Endothelial cell of umbilical vein (primary cell): ENCODE measurements at regions not wholly inside any gene's neighbourhood (a gene's known extent, or its start where the extent isn't known, plus 50 kb on each side); places are given as distances from the start of the nearest gene placed in this dataset.

Experiments used
- BruUV-seq: library from RNA; stranded (reverse); fragments of 400-500 nt; replicated peaks from 2 replicates; lab custom pipeline; 2021; lab: Mats Ljungman, UMichigan
- CTCF ChIA-PET: fragments of 300-600, 350-600 bp; sonication (Branson Sonifier 250); formaldehyde crosslinking; loops from one replicate; lab custom pipeline; 2021; ENCODE audit warnings: antibody characterized with exemption, inconsistent platforms; lab: Charles Lee
- POLR2A ChIA-PET: fragments of 300-600, 350-600 bp; sonication (Branson Sonifier 250); formaldehyde crosslinking; loops from one replicate; lab custom pipeline; 2021; ENCODE audit warnings: antibody characterized with exemption, inconsistent platforms; lab: Charles Lee
- DNase-seq: peaks from one replicate; pipeline ENCODE4 v3.0.0-alpha.2; 2011; ENCODE audit warnings: low read depth, low spot score
- FAIRE-seq: peaks from 2 replicates; lab custom pipeline; 2011; peaks lifted over from hg19 to GRCh38; lab: Jason Lieb, UNC
- H2AFZ ChIP-seq: 2 replicates; pipeline ENCODE4 v1.6.0; 2012; ENCODE audit warnings: low read depth, low read length, control low read depth, inconsistent platforms
- H3K27ac ChIP-seq: 2 replicates; pipeline ENCODE4 v1.5.1; 2011; ENCODE audit warnings: low read depth, mild to moderate bottlenecking, control low read depth, low read length, moderate library complexity; ENCODE audit not compliant: insufficient read depth
- H3K27me3 ChIP-seq, 2 experiments: 2 replicates each; pipeline versions ENCODE4 v1.6.0 to v1.6.1; 2011; ENCODE audit warnings: low read length in 2 of 2, mixed read lengths in 1 of 2; ENCODE audit not compliant: control insufficient read depth in 2 of 2, insufficient read depth in 2 of 2
- H3K36me3 ChIP-seq, 2 experiments: 2 replicates in 1 of 2; 3 replicates in 1 of 2; pipeline ENCODE4 v1.5.1; 2011; ENCODE audit warnings: low read length in 2 of 2, mild to moderate bottlenecking in 1 of 2, moderate library complexity in 1 of 2; ENCODE audit not compliant: control insufficient read depth in 2 of 2, insufficient read depth in 2 of 2; ENCODE audit errors: extremely low read depth in 1 of 2
- H3K4me1 ChIP-seq: 3 replicates; pipeline ENCODE4 v1.5.1; 2011; ENCODE audit warnings: mild to moderate bottlenecking, low read length; ENCODE audit not compliant: control insufficient read depth, insufficient read depth; ENCODE audit errors: extremely low read depth
- H3K4me2 ChIP-seq: 2 replicates; pipeline ENCODE4 v1.6.1; 2011; ENCODE audit warnings: low read length, control low read depth, mixed read lengths; ENCODE audit not compliant: insufficient read depth
- H3K4me3 ChIP-seq, 3 experiments: fragments of 200-600 bp in 1 of 3; sonication (generic), shearing (Covaris generic) in 1 of 3; replicated peaks in 1 of 3; 2 replicates each; pipeline ENCODE4 v1.5.1; 2011 to 2016; ENCODE audit warnings: control low read depth in 3 of 3, low read length in 3 of 3, mild to moderate bottlenecking in 2 of 3, inconsistent platforms in 1 of 3, low read depth in 1 of 3, moderate library complexity in 1 of 3; ENCODE audit not compliant: insufficient read depth in 1 of 3
- H3K79me2 ChIP-seq: 2 replicates; pipeline ENCODE4 v1.6.0; 2012; ENCODE audit warnings: low read length, inconsistent platforms; ENCODE audit not compliant: control insufficient read depth, insufficient read depth
- H3K9ac ChIP-seq: replicated peaks from 2 replicates; pipeline ENCODE3; 2011; ENCODE audit warnings: low read length, control low read depth; ENCODE audit not compliant: insufficient read depth; ENCODE audit errors: extremely low read depth
- H3K9me1 ChIP-seq: replicated peaks from 3 replicates; pipeline ENCODE4 v1.6.0; 2011; ENCODE audit warnings: mild to moderate bottlenecking, low read length; ENCODE audit not compliant: control insufficient read depth, insufficient read depth; ENCODE audit errors: extremely low read depth
- H3K9me3 ChIP-seq: replicated peaks from 2 replicates; pipeline ENCODE4 v1.5.1; 2012; ENCODE audit warnings: low read length, inconsistent platforms; ENCODE audit not compliant: control insufficient read depth, insufficient read depth
- H4K20me1 ChIP-seq: replicated peaks from 2 replicates; pipeline ENCODE3; 2011; ENCODE audit warnings: mild to moderate bottlenecking, low read length; ENCODE audit not compliant: control insufficient read depth, insufficient read depth; ENCODE audit errors: extremely low read depth
- CTCF ChIP-seq, 2 donors: IDR thresholded peaks; 1 replicate in 1 of 2; 2 replicates in 1 of 2; pipeline ENCODE4 v1.5.1; 2011; ENCODE audit warnings: low read length in 2 of 2, mild to moderate bottlenecking in 2 of 2, moderate library complexity in 2 of 2, control low read depth in 1 of 2, inconsistent platforms in 1 of 2, low read depth in 1 of 2; ENCODE audit not compliant: insufficient read depth in 1 of 2; ENCODE audit errors: extremely low read depth in 1 of 2
- EZH2 ChIP-seq: IDR thresholded peaks from 2 replicates; pipeline ENCODE4 v1.6.1; 2012; ENCODE audit warnings: borderline replicate concordance, low read depth, mild to moderate bottlenecking, moderate library complexity, low read length, inconsistent platforms; ENCODE audit not compliant: severe bottlenecking
- FOS ChIP-seq: IDR thresholded peaks from 2 replicates; pipeline ENCODE4 v1.6.1; 2011; ENCODE audit warnings: mild to moderate bottlenecking, low read length, moderate library complexity, borderline replicate concordance; ENCODE audit not compliant: insufficient read depth
- GATA2 ChIP-seq: IDR thresholded peaks from 2 replicates; pipeline ENCODE4 v1.7.0; 2011; ENCODE audit warnings: low read depth, mild to moderate bottlenecking, moderate library complexity, mixed read lengths, low read length; ENCODE audit not compliant: insufficient read length, insufficient read depth
- JUN ChIP-seq: IDR thresholded peaks from 2 replicates; pipeline ENCODE4 v1.6.1; 2011; ENCODE audit warnings: borderline replicate concordance, low read depth; ENCODE audit not compliant: insufficient read length, insufficient read depth
- MAX ChIP-seq: IDR thresholded peaks from 2 replicates; pipeline ENCODE4 v1.6.1; 2011; ENCODE audit not compliant: insufficient read depth, insufficient read length
- MYC ChIP-seq: IDR thresholded peaks from one replicate; pipeline ENCODE4 v1.6.1; 2011; ENCODE audit warnings: mild to moderate bottlenecking, low read depth, low read length
- POLR2A ChIP-seq: IDR thresholded peaks from 2 replicates; pipeline ENCODE4 v1.6.1; 2012; ENCODE audit warnings: low read depth, mild to moderate bottlenecking, control low read depth, low read length
- POLR2AphosphoS5 ChIP-seq: IDR thresholded peaks from 2 replicates; pipeline ENCODE4 v1.6.1; 2012; ENCODE audit warnings: low read depth, mild to moderate bottlenecking, control low read depth, low read length, moderate library complexity; ENCODE audit not compliant: insufficient read depth
- dilution Hi-C: fragments of 300-500 bp; cut with MboI; formaldehyde crosslinking; loops from one replicate; pipeline ENCODE4 v1.15.0; 2019; ENCODE audit warnings: low sequenced_read_pairs; ENCODE audit not compliant: extremely low pct_ligation_motif_present
- intact Hi-C: fragments of 100-400 bp; cut with micrococcal nuclease; formaldehyde crosslinking; loops from one replicate; pipeline ENCODE4 v1.10.0; 2022

DNA sequence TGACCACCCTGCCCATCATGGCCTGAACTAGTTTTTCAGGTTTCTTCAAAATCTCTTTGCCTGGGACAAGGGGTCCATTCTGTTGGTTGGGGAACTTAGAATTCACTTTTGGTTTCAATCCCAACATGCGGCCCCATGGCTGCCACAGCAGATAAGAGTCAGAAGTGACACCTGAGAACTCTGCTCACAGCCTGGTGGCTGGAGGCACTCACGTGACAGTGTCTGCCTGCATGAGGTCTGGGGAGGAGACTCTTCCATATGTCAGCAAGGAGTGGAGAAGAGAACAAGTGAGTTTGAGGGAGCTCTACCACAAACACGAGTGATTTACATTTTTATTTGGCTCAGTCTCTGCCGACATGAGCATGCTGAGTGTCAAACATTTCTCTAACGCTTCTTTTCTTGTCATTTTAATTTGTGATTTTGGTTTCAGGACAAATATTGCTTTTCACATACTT, 370.4 kb downstream of the TNS3 start:
- Histone ChIP-seq H3K4me1 (no peaks in the 10 kb centered on the region), H3K27me3 (peaks cover 1 to 4% of the 10 kb centered on the region in 2 experiments), H3K79me2 (no peaks in the 10 kb centered on the region), H3K4me2 (no peak overlapping the region), H3K4me3 (no peak overlapping the region), H3K27ac (no peak overlapping the region), H3K36me3 (no peaks in the 10 kb centered on the region), H2AFZ (no peak overlapping the region), H3K9me3 (no peaks in the 10 kb centered on the region), H3K9me1 (no peaks in the 10 kb centered on the region), H4K20me1 (no peaks in the 10 kb centered on the region), H3K9ac (no peak overlapping the region)
- intact Hi-C loops (no loop called here), dilution Hi-C loops (no loop called here)
- no TSS peak for BruUV-seq
- TF ChIP-seq MAX (no peak), CTCF (IDR thresholded peaks at IDR 0.05; ENCODE audit: extremely low read depth in 1 of 2, insufficient read depth in 1 of 2, low read depth in 1 of 2, low read length in 2 of 2) (no peak), GATA2 (no peak), EZH2 (no peak)
- FAIRE-seq (no peak), DNase-seq (no peak)
- CTCF ChIA-PET = no interaction called here
- POLR2A ChIA-PET = no interaction called here

GRCh38 chr7:47210281-47210854, 371.5 kb downstream of the TNS3 start:
- no peaks in the 10 kb centered on the region for H3K79me2 ChIP-seq
- ChIA-PET CTCF (no interaction called here), POLR2A (no interaction called here)
- dilution Hi-C loops (no loop called here), intact Hi-C loops (no loop called here)
- no peak overlapping the region for H3K4me2 ChIP-seq
- no peak overlapping the region for H3K4me3 ChIP-seq
- H3K27me3 ChIP-seq = peaks cover 1 to 4% of the 10 kb centered on the region in 2 experiments
- H3K36me3 ChIP-seq = no peaks in the 10 kb centered on the region
- FAIRE-seq = no peak
- no peak for DNase-seq
- TF ChIP-seq POLR2AphosphoS5 (no peak), CTCF (IDR thresholded peaks at IDR 0.05; ENCODE audit: extremely low read depth in 1 of 2, insufficient read depth in 1 of 2, low read depth in 1 of 2, low read length in 2 of 2) (no peak), MAX (no peak), JUN (no peak), GATA2 (no peak), MYC (no peak), EZH2 (no peak), FOS (no peak), POLR2A (no peak)
- H3K9me1 ChIP-seq = no peaks in the 10 kb centered on the region
- H3K4me1 ChIP-seq = no peaks in the 10 kb centered on the region
- H3K27ac ChIP-seq = no peak overlapping the region
- no peaks in the 10 kb centered on the region for H3K9me3 ChIP-seq
- H2AFZ ChIP-seq = no peak overlapping the region
- no TSS peak for BruUV-seq
- no peak overlapping the region for H3K9ac ChIP-seq
- no peaks in the 10 kb centered on the region for H4K20me1 ChIP-seq
